HG02763 (cell line): ENCODE measurements at regions not wholly inside any gene's neighbourhood (a gene's known extent, or its start where the extent isn't known, plus 50 kb on each side); places are given as distances from the start of the nearest gene placed in this dataset.

Source experiments
- ATAC-seq: cut with Tn5 transposase; IDR thresholded peaks from one replicate; pipeline ENCODE4 v1.9.1; 2021; ENCODE audit warnings: mild to moderate bottlenecking, moderate library complexity; ENCODE audit not compliant: unreplicated experiment

- ATAC-seq, result no peak
Observed at GRCh38 chr2:221642447-221642846, 70.3 kb upstream of the EPHA4 start.

- no peak for ATAC-seq
Observed at GRCh38 chr2:221641181-221641871, 69.2 kb upstream of the EPHA4 start.

GRCh38 chr2:221640686-221641085 lies 68.6 kb upstream of the EPHA4 start:
- no peak for ATAC-seq

- no peak for ATAC-seq
Observed at GRCh38 chr2:221637851-221638250, 65.7 kb upstream of the EPHA4 start.

GRCh38 chr2:221635949-221636348 lies 63.8 kb upstream of the EPHA4 start:
- ATAC-seq, result no peak

- no peak for ATAC-seq
Observed at GRCh38 chr2:221629468-221629867, 57.4 kb upstream of the EPHA4 start.

GRCh38 chr2:221624475-221624874 lies 52.4 kb upstream of the EPHA4 start:
- no peak for ATAC-seq
